ENCODE measurements at regions not wholly inside any gene's neighbourhood (a gene's known extent, or its start where the extent isn't known, plus 50 kb on each side); places are given as distances from the start of the nearest gene placed in this dataset.

GRCh38 chr4:105060628-105061027 is 86.0 kb upstream of the TET2 start:
- Histone ChIP-seq H3K4me1 (no peaks in the 10 kb centered on the region), H3K4me3 (no peak overlapping the region), H3K27ac (no peak overlapping the region), H3K4me2 (no peak overlapping the region), H3K9me3 (no peaks in the 10 kb centered on the region)
- ChIA-PET POLR2A (no interaction called here), CTCF (no interaction called here)
- TF ChIP-seq SMC3 (IDR thresholded peaks at IDR 0.05) (no peak), RFX5 (IDR thresholded peaks at IDR 0.05) (no peak), FOSB (CRISPR knock-in tag; IDR thresholded peaks at IDR 0.05) (no peak), FOSL2 (IDR thresholded peaks at IDR 0.05) (no peak), FOSL2 (CRISPR knock-in tag; IDR thresholded peaks at IDR 0.05) (no peak), ELK1 (IDR thresholded peaks at IDR 0.05; ENCODE audit: low read depth, low read length) (no peak), HOXB5 (CRISPR knock-in tag; IDR thresholded peaks at IDR 0.05) (no peak), EHMT2 (IDR thresholded peaks at IDR 0.05; ENCODE audit: low read depth) (no peak), CBX8 (IDR thresholded peaks at IDR 0.05) (no peak)
- FAIRE-seq (no peak), ATAC-seq (no peak), DNase-seq (ENCODE audit: low read depth in 1 of 2, low spot score in 1 of 2) (no peak)
- WGBS (ENCODE audit: missing lambda C conversion rate) = 35% methylated on average over 1 of the region's 1 CpG

- TF ChIP-seq POLR2A (IDR thresholded peaks at IDR 0.05; ENCODE audit: low read length) (no peak), E2F6 (IDR thresholded peaks at IDR 0.05; ENCODE audit: borderline replicate concordance, low read depth) (no peak), GATA3 (IDR thresholded peaks at IDR 0.05; ENCODE audit: borderline replicate concordance) (no peak), REST (IDR thresholded peaks at IDR 0.05) (no peak), FOSL2 (IDR thresholded peaks at IDR 0.05) (no peak), FOSL2 (CRISPR knock-in tag; IDR thresholded peaks at IDR 0.05) (no peak), KDM5A (IDR thresholded peaks at IDR 0.05) (no peak), NPAS2 (CRISPR knock-in tag; IDR thresholded peaks at IDR 0.05; ENCODE audit: borderline replicate concordance) (no peak), EHMT2 (IDR thresholded peaks at IDR 0.05; ENCODE audit: low read depth) (no peak), RFX5 (IDR thresholded peaks at IDR 0.05) (no peak), RAD21 (conservative IDR thresholded peaks at IDR 0.05 in 1 of 2, IDR thresholded peaks at IDR 0.05 in 1 of 2) (no peak), ELK1 (IDR thresholded peaks at IDR 0.05; ENCODE audit: low read depth, low read length) (no peak), ZSCAN20 (CRISPR knock-in tag; IDR thresholded peaks at IDR 0.05) (no peak), RCOR1 (IDR thresholded peaks at IDR 0.05; ENCODE audit: low read depth, low read length) (no peak), JUN (IDR thresholded peaks at IDR 0.05) (no peak), EHF (CRISPR knock-in tag; IDR thresholded peaks at IDR 0.05) (no peak), ZFP36 (IDR thresholded peaks at IDR 0.05; ENCODE audit: borderline replicate concordance, partially characterized antibody) (no peak), CHD2 (IDR thresholded peaks at IDR 0.05; ENCODE audit: low read length, partially characterized antibody) (no peak), JUNB (IDR thresholded peaks at IDR 0.05) (no peak), HOXB5 (CRISPR knock-in tag; IDR thresholded peaks at IDR 0.05) (no peak), MYC (IDR thresholded peaks at IDR 0.05; ENCODE audit: borderline replicate concordance, low read length) (no peak)
- H3K4me1 ChIP-seq = no peaks in the 10 kb centered on the region
- POLR2A ChIA-PET = no interaction called here
- no peak overlapping the region for H3K27ac ChIP-seq
- WGBS (ENCODE audit: missing lambda C conversion rate) = 5% methylated on average over 5 of the region's 5 CpGs
- DNase-seq (ENCODE audit: low read depth in 1 of 2, low spot score in 1 of 2) (no peak), ATAC-seq (no peak), FAIRE-seq (no peak)
- CTCF ChIA-PET = no interaction called here
- no peaks in the 10 kb centered on the region for H3K9me3 ChIP-seq
- H3K4me3 ChIP-seq = no peak overlapping the region
- no peak overlapping the region for H3K4me2 ChIP-seq
These were observed 85.5 kb upstream of the TET2 start for GRCh38 chr4:105061136-105061696.

All from A549 (cell line).